Lower leg skin (tissue), 3 donors: ENCODE measurements at regions not wholly inside any gene's neighbourhood (a gene's known extent, or its start where the extent isn't known, plus 50 kb on each side); places are given as distances from the start of the nearest gene placed in this dataset.

Experiments
- CTCF ChIP-seq, 3 donors: fragments of 450-650 bp; IDR thresholded peaks; one replicate each; pipeline ENCODE4 v1.5.1; 2016; ENCODE audit warnings: antibody characterized with exemption in 3 of 3, mild to moderate bottlenecking in 3 of 3, moderate library complexity in 2 of 3
- POLR2A ChIP-seq, 2 donors: fragments of 450-650 bp; IDR thresholded peaks; one replicate each; pipeline ENCODE4 v1.6.1; 2016 to 2017; ENCODE audit warnings: antibody characterized with exemption in 2 of 2, mild to moderate bottlenecking in 1 of 2, moderate library complexity in 1 of 2

DNA sequence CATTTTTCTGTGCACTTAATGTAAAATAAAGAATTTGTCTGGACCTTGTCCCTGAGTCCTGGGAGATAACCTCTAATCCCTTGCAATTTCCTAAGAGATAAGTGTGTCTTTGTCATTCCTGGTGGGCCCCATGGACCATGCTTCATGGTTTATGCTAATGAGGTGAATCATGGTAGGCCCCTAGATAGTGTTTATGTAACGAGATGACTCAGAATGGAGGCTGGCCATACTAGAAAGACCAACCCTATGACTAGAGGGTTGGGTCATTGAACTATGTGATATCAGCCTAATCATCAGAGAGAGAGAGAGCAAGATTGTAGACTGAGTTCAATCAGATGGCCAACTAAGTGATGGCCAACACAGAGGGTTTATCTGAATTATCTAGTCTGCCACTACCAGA, 64.2 kb upstream of the NHSL2 start:
- no peak for TF ChIP-seq CTCF (IDR thresholded peaks at IDR 0.05)
- TF ChIP-seq POLR2A (IDR thresholded peaks at IDR 0.05) = no peak
